Mesenchymal stem cell (in vitro differentiated cells and primary cell): ENCODE measurements at regions not wholly inside any gene's neighbourhood (a gene's known extent, or its start where the extent isn't known, plus 50 kb on each side); places are given as distances from the start of the nearest gene placed in this dataset.
"Not testable (repeated sequence)": the region's sequence is repeated elsewhere in the genome, so short reads cannot be mapped to it uniquely, and the experiment has no call there.

Source experiments
- DNase-seq: peaks from one replicate; pipeline ENCODE4 v3.0.0-alpha.2; 2013
- H2AFZ ChIP-seq: one replicate; pipeline ENCODE4 v1.6.1; 2013; ENCODE audit warnings: low read depth, mild to moderate bottlenecking, control low read depth, inconsistent platforms, low read length, moderate library complexity
- H2AK5ac ChIP-seq: 2 replicates; pipeline ENCODE4 v1.6.1; 2013; ENCODE audit warnings: low read length, moderate library complexity, mild to moderate bottlenecking, inconsistent platforms; ENCODE audit not compliant: severe bottlenecking
- H2BK120ac ChIP-seq: one replicate; pipeline ENCODE4 v1.6.1; 2013; ENCODE audit warnings: low read depth, mild to moderate bottlenecking, inconsistent platforms, low read length, moderate library complexity
- H2BK12ac ChIP-seq, 2 experiments: one replicate each; pipeline ENCODE4 v1.6.1; 2013; ENCODE audit warnings: inconsistent platforms in 2 of 2, low read length in 2 of 2, mild to moderate bottlenecking in 2 of 2, moderate library complexity in 2 of 2, control low read depth in 1 of 2
- H2BK15ac ChIP-seq: one replicate; pipeline ENCODE4 v1.6.1; 2013; ENCODE audit warnings: mild to moderate bottlenecking, low read depth, inconsistent platforms; ENCODE audit not compliant: poor library complexity, severe bottlenecking
- H2BK5ac ChIP-seq: 2 replicates; pipeline ENCODE4 v1.6.1; 2013; ENCODE audit warnings: low read depth, mild to moderate bottlenecking, low read length, control low read depth, inconsistent platforms; ENCODE audit not compliant: poor library complexity, severe bottlenecking
- H3K14ac ChIP-seq, 2 experiments: one replicate each; pipeline ENCODE4 v1.6.1; 2013; ENCODE audit warnings: inconsistent platforms in 2 of 2, low read length in 2 of 2, control low read depth in 1 of 2, mild to moderate bottlenecking in 1 of 2, moderate library complexity in 1 of 2
- H3K18ac ChIP-seq, 2 experiments: one replicate each; pipeline ENCODE4 v1.6.1; 2013; ENCODE audit warnings: inconsistent platforms in 2 of 2, low read length in 2 of 2, control low read depth in 1 of 2, low read depth in 1 of 2, mild to moderate bottlenecking in 1 of 2
- H3K23ac ChIP-seq, 2 experiments: one replicate each; pipeline ENCODE4 v1.6.1; 2013; ENCODE audit warnings: inconsistent platforms in 2 of 2, low read length in 2 of 2, mild to moderate bottlenecking in 2 of 2, moderate library complexity in 2 of 2, control low read depth in 1 of 2
- H3K27ac ChIP-seq: 2 replicates; pipeline ENCODE4 v1.5.1; 2013; ENCODE audit warnings: mild to moderate bottlenecking, moderate library complexity, low read length, control low read depth, inconsistent platforms; ENCODE audit not compliant: poor library complexity, severe bottlenecking
- H3K27me3 ChIP-seq, 2 experiments: 2 replicates each; pipeline versions ENCODE4 v1.6.1 to v1.7.0; 2013; ENCODE audit warnings: low read length in 2 of 2, mild to moderate bottlenecking in 2 of 2, moderate library complexity in 2 of 2, control low read depth in 1 of 2, inconsistent platforms in 1 of 2; ENCODE audit not compliant: control insufficient read depth in 1 of 2, insufficient read depth in 1 of 2
- H3K36me3 ChIP-seq, 2 experiments: 2 replicates each; pipeline versions ENCODE4 v1.6.1 to v1.7.0; 2013; ENCODE audit warnings: low read length in 2 of 2, control low read depth in 1 of 2, inconsistent platforms in 1 of 2, low read depth in 1 of 2, mild to moderate bottlenecking in 1 of 2; ENCODE audit not compliant: insufficient read depth in 2 of 2, control insufficient read depth in 1 of 2
- H3K4ac ChIP-seq, 2 experiments: one replicate each; pipeline ENCODE4 v1.6.1; 2013; ENCODE audit warnings: inconsistent platforms in 2 of 2, low read length in 2 of 2, mild to moderate bottlenecking in 2 of 2, moderate library complexity in 2 of 2, control low read depth in 1 of 2, low read depth in 1 of 2
- H3K4me1 ChIP-seq: 2 replicates; pipeline ENCODE4 v1.6.1; 2013; ENCODE audit warnings: low read depth, low read length, control low read depth; ENCODE audit not compliant: control insufficient read depth, insufficient read depth
- H3K4me2 ChIP-seq: 2 replicates; pipeline ENCODE4 v1.6.1; 2013; ENCODE audit warnings: low read length, mild to moderate bottlenecking, inconsistent platforms; ENCODE audit not compliant: poor library complexity, severe bottlenecking
- H3K4me3 ChIP-seq, 2 experiments: 2 replicates each; pipeline versions ENCODE4 v1.5.1 to v1.7.0; 2013; ENCODE audit warnings: low read length in 2 of 2, mild to moderate bottlenecking in 2 of 2, control low read depth in 1 of 2, low read depth in 1 of 2; ENCODE audit not compliant: insufficient read depth in 1 of 2
- H3K79me1 ChIP-seq: replicated peaks from 2 replicates; pipeline ENCODE4 v1.6.1; 2013; ENCODE audit warnings: mild to moderate bottlenecking, control low read depth, low read length, inconsistent platforms; ENCODE audit not compliant: poor library complexity, severe bottlenecking
- H3K9ac ChIP-seq: 2 replicates; pipeline ENCODE4 v1.7.0; 2013; ENCODE audit warnings: mild to moderate bottlenecking, low read length, moderate library complexity
- H3K9me3 ChIP-seq: 2 replicates; pipeline ENCODE4 v1.7.0; 2013; ENCODE audit warnings: mild to moderate bottlenecking, low read length; ENCODE audit not compliant: control insufficient read depth
- H4K8ac ChIP-seq: one replicate; pipeline ENCODE4 v1.6.1; 2013; ENCODE audit warnings: inconsistent platforms, mild to moderate bottlenecking, low read length, moderate library complexity
- H4K91ac ChIP-seq: one replicate; pipeline ENCODE4 v1.6.1; 2013; ENCODE audit warnings: mild to moderate bottlenecking, low read length, inconsistent platforms
- WGBS: methylation state at CpG from one replicate; pipeline ENCODE4 v1.1.7; 2013; ENCODE audit warnings: mixed read lengths; 5-methylcytosine and 5-hydroxymethylcytosine counted together

- H3K23ac ChIP-seq, H2AK5ac ChIP-seq, H3K4me1 ChIP-seq, H3K36me3 ChIP-seq, H4K91ac ChIP-seq, DNase-seq, H3K27ac ChIP-seq, H2BK12ac ChIP-seq, H3K27me3 ChIP-seq, H4K8ac ChIP-seq, H3K9me3 ChIP-seq, H3K14ac ChIP-seq, H3K79me1 ChIP-seq, H3K4ac ChIP-seq, H2BK120ac ChIP-seq, H2BK15ac ChIP-seq, H3K18ac ChIP-seq, H2AFZ ChIP-seq, H3K4me3 ChIP-seq, H2BK5ac ChIP-seq, H3K9ac ChIP-seq, H3K4me2 ChIP-seq: not testable (repeated sequence)
- WGBS, result 98% methylated on average over 17 of the region's 32 CpGs
Observed at GRCh38 chr4:162739596-162739995, 427.1 kb downstream of the NAF1 start.

DNA sequence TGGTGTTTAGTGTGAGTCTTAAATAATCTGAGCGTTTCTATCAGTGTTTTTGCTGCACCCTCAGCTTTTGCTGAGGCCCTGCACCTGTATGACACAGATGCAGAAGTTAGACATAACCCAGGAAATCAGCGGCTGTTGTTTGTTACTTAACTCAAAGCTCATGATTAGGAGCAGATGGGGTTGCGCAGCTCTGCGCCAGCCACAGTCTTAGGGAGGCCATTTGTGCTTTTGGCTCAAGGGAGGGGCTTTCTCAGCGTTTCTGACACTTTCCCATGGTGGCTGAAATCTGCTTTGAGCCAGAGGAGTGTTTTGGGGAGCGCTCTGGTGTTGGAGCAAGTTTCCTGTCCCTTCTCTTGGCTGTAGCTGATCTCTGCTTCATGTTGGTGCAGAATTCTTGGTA, 433.8 kb downstream of the NAF1 start:
- H3K23ac ChIP-seq, result no peak overlapping the region
- H3K27me3 ChIP-seq, result no peaks in the 10 kb centered on the region
- no peak overlapping the region for H2AK5ac ChIP-seq
- no peak overlapping the region for H2BK12ac ChIP-seq
- H3K4me1 ChIP-seq, result no peaks in the 10 kb centered on the region
- no peak overlapping the region for H3K14ac ChIP-seq
- no peak overlapping the region for H3K27ac ChIP-seq
- H2BK120ac ChIP-seq, result no peak overlapping the region
- no peaks in the 10 kb centered on the region for H3K79me1 ChIP-seq
- H3K4me2 ChIP-seq, result no peak overlapping the region
- H2BK15ac ChIP-seq, result no peak overlapping the region
- no peaks in the 10 kb centered on the region for H3K36me3 ChIP-seq
- no peak overlapping the region for H3K18ac ChIP-seq
- H2AFZ ChIP-seq, result no peak overlapping the region
- no peak for DNase-seq
- H4K8ac ChIP-seq, result no peak overlapping the region
- no peaks in the 10 kb centered on the region for H3K9me3 ChIP-seq
- H4K91ac ChIP-seq, result no peak overlapping the region
- WGBS, result 72% methylated on average over 6 of the region's 6 CpGs
- no peak overlapping the region for H3K9ac ChIP-seq
- H2BK5ac ChIP-seq, result no peak overlapping the region
- H3K4ac ChIP-seq, result no peak overlapping the region
- H3K4me3 ChIP-seq, result no peak overlapping the region

GRCh38 chr4:162727766-162728165, 438.9 kb downstream of the NAF1 start:
- H2BK15ac ChIP-seq, result no peak overlapping the region
- no peak overlapping the region for H3K23ac ChIP-seq
- peaks cover 5% of the 10 kb centered on the region for H3K9me3 ChIP-seq
- no peak overlapping the region for H2AFZ ChIP-seq
- H4K8ac ChIP-seq, result no peak overlapping the region
- H3K4me3 ChIP-seq, result no peak overlapping the region
- no peak overlapping the region for H2BK5ac ChIP-seq
- no peak for DNase-seq
- H3K79me1 ChIP-seq, result no peaks in the 10 kb centered on the region
- no peak overlapping the region for H4K91ac ChIP-seq
- no peaks in the 10 kb centered on the region for H3K36me3 ChIP-seq
- H3K27me3 ChIP-seq, result no peaks in the 10 kb centered on the region
- no peak overlapping the region for H2AK5ac ChIP-seq
- H2BK12ac ChIP-seq, result no peak overlapping the region
- H3K18ac ChIP-seq, result no peak overlapping the region
- no peak overlapping the region for H2BK120ac ChIP-seq
- H3K27ac ChIP-seq, result no peak overlapping the region
- no peak overlapping the region for H3K4ac ChIP-seq
- H3K14ac ChIP-seq, result no peak overlapping the region
- H3K9ac ChIP-seq, result no peak overlapping the region
- no peak overlapping the region for H3K4me2 ChIP-seq
- no peaks in the 10 kb centered on the region for H3K4me1 ChIP-seq

DNA sequence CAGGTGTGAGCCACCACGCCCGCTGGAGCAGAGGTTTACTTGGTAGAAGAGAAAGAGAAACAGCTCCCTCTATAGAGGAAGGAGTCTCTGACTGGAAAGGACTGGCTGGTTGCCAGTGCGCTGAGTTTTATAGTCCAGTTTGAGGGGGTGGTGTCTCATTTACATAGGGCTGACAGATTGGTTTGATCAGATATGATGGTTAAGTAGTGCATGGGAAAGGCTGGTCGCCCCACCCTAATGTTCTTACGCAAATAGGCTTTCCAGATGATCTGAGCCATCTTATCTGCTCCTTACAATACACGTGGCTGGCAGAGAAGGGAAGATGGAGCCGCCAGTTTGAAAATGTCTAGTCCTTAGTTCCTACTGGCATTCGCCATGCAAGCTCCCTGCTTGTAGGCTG, 439.5 kb downstream of the NAF1 start:
- Histone ChIP-seq H2AK5ac (no peak overlapping the region), H3K27me3 (no peaks in the 10 kb centered on the region), H3K23ac (no peak overlapping the region), H3K27ac (no peak overlapping the region), H3K79me1 (no peaks in the 10 kb centered on the region), H4K91ac (no peak overlapping the region), H2BK120ac (no peak overlapping the region), H4K8ac (no peak overlapping the region), H2BK12ac (no peak overlapping the region), H2AFZ (no peak overlapping the region), H3K4ac (no peak overlapping the region), H3K9ac (no peak overlapping the region), H3K4me3 (no peak overlapping the region), H3K36me3 (no peaks in the 10 kb centered on the region), H3K14ac (no peak overlapping the region), H2BK5ac (no peak overlapping the region), H3K18ac (no peak overlapping the region), H3K4me2 (no peak overlapping the region), H3K4me1 (no peaks in the 10 kb centered on the region), H3K9me3 (peaks cover 5% of the 10 kb centered on the region), H2BK15ac (no peak overlapping the region)
- DNase-seq, result no peak
- 81% methylated on average over 8 of the region's 8 CpGs for WGBS
